HG02678 (cell line): ENCODE measurements at regions not wholly inside any gene's neighbourhood (a gene's known extent, or its start where the extent isn't known, plus 50 kb on each side); places are given as distances from the start of the nearest gene placed in this dataset.
A peak's percentile ranks its signal among the peaks of the same experiment; 100 is the strongest.

ENCODE experiments used
- ATAC-seq: cut with Tn5 transposase; IDR thresholded peaks from one replicate; pipeline ENCODE4 v1.9.1; 2021; ENCODE audit warnings: mild to moderate bottlenecking, moderate library complexity; ENCODE audit not compliant: unreplicated experiment

GRCh38 chr4:148776941-148777340 is 334.7 kb upstream of the NR3C2 start:
- ATAC-seq = no peak

DNA sequence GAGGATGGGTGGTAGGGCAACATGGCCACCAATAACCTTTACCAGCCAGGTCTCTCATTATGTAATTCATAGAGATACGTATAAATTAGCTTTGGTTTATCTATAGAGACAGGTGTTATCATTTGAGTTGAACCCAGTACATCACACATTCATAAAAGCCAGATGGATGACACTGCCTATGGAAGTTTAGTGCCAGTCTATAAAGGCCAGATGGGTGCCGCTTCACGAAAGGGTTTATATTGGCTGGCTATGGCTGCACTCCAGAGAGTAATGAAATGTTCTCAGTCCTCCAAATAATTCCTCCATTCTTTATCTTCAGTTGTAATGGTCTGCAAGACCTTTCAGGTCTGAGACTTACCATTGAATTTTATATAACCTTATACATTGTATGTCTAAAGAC is 331.9 kb upstream of the NR3C2 start:
- ATAC-seq = no peak

GRCh38 chr4:148773313-148773712 is 331.1 kb upstream of the NR3C2 start:
- no peak for ATAC-seq

GRCh38 chr4:148770848-148771247 is 328.6 kb upstream of the NR3C2 start:
- ATAC-seq = no peak

DNA sequence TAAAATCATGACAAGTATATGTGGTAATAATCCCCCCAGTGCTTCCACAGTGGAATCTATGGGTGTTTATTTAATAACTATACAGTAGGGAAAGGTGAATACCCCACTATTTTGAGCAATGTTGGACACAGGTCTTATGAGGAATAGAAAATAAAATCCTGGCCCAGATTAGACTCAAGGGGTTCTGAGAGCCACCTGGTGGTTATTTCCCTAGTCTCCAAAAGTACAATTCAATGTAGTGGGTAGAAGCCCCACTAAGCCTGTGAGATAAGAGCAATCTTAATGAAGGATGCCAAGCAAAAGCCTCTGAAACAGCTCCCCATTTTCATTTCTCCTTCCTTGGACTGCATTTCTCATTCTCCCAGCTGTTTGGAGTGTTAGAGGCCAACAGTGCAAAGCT is 328.2 kb upstream of the NR3C2 start:
- ATAC-seq = no peak

DNA sequence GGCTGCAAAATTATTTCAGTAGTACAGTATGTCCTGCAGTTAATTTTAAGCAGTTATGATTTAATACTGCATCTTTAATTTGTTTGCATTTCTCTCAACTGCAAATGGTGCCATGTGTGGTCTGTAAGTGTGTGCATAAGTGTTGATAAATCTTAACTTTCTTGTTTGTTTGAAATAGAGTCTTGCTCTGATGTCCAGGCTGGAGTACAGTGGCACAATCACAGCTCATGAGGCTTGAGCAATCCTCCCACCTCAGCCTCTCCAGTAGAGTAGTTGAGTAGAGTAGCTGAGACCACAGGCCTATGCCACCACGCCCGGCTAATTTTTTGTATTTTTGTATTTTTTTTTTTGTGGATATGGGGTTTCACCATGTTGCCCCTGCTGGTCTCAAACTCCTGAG is 322.5 kb upstream of the NR3C2 start:
- no peak for ATAC-seq

DNA sequence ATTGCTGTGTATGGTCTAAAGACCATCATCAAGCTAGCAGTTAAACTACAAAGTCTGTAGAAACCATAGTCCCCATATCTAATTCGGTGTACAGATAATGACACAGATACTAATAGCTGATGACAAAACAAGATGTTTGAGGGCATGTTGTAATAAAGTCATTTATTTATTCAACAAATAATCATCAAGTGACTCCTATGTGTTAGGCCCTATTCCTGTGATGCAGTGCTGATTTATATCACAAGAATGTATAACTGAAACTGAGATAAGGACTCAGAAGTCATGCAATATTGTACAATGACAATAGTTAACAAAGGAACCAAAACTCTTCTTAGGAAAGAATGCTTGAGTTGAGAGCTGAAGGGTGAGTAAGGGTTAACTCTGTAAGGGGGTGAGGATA is 315.0 kb upstream of the NR3C2 start:
- ATAC-seq = no peak

DNA sequence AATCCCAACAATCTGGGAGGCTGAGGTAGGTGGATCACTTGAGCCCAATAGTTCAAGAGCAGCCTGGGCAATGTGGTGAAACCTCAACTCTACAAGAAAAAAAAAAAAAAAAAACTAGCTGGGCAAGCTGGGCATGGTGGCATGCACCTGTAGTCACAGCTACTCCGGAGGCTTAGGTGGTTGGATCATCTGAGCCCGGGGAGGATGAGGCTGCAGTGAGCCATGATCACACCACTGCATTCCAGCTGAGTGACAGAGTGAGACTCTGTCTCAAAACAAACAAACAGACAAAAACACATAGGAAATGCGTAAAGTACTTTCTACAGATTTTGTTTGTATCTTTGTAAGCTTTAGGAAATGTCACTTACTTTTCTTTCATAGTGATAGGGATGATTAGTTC is 307.2 kb upstream of the NR3C2 start:
- no peak for ATAC-seq

DNA sequence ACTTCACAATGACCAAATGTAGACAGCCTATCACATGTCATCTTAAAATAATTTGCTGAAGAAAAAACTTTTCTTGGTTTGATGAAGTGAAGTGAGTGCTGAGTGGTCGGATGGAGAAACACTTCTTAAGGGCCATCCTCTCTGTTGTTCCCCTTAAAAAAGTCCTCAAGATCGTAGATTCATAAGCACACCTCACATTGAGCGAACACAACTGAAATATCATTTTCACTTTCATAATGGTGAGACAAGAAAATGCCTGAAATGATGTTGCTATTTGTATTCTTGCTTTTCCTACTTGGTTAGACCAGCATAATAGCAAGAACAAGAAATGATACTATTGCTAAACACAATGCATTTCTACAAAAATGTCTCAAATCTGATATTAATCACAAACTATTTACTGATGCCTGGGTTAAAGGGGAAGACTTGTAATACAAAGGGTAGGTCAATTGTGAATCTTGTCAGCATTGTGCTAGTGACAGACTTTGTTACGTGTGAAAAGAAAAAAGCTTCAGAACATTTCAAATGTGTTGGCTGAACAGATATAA is 305.6 kb upstream of the NR3C2 start:
- no peak for ATAC-seq

DNA sequence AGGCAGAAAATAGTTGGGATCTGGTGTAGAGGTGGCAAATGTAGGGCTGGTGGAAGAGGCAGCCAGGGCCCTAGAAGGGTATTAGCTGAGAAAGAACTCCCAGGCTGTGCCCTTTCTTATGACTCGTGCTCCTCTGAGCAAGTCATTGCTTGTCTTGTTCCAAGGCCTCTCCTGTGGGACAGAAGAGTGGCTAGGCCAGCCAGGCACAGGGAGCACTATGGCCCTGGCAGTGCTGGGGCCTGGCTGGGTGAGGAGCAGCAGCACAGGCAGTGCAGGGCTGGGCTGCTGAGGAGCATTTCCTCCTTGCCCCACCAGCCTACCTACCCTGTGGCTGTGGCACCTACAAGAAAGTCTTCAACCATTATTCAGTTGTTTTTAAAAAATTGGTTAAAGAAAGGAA is 298.5 kb upstream of the NR3C2 start:
- ATAC-seq = no peak

- no peak for ATAC-seq
Observed at GRCh38 chr4:148737061-148737770, 295.0 kb upstream of the NR3C2 start.

DNA sequence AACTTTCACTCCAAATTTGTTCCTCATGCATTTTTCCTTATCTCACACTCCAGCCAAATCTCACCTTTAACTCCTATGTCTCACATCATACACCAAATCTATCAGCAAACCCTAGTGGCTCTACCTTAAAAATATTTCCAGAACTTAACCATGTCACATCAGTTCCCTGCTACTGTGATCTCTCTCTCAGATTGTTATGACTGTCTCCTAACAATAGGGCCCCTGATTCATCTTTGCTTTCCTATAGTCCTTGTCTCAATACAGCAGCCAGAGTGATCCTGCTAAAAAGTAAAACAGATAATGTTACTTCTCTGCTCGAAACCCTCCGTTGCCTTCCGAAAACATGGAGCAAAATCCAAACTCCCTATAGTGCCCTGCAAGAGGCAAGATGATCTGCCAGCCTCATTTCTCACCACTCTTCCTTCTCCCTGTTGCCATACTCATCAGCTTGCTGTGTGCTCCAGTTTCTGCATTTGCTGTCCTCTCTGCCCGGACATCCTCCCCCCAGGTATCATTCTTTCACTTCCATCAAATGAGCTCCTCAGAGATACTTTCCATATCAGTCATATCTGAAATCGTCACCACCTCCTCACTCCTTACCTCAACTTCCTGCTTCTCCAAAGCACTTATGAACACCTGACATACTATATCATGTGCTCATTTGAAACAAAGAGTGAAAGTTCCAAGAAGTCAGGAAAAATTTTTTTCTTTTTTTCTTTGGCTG is 293.4 kb upstream of the NR3C2 start:
- ATAC-seq = peak; percentile 65

DNA sequence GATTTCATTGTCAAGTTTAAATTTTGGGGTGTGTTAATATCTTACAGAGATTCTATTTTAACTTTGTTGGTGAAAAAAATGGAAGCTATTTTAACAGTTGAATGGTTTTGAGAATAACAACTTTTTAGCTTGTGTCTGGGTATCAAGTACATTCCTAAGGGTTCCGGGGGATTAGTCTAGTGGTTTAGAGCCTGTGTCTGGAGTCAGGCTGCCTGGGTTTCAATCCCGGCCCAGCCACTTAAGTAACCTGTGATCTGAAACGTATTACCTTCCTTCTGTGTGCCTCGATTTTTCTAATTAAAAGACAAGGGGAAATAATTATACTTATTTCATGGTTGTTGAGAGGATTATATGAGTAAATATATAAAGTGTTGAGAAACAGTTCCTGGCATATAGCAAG is 288.6 kb upstream of the NR3C2 start:
- ATAC-seq = no peak

- no peak for ATAC-seq
Observed at GRCh38 chr4:148730082-148730640, 287.9 kb upstream of the NR3C2 start.

GRCh38 chr4:148717988-148718387 is 275.8 kb upstream of the NR3C2 start:
- ATAC-seq = no peak

DNA sequence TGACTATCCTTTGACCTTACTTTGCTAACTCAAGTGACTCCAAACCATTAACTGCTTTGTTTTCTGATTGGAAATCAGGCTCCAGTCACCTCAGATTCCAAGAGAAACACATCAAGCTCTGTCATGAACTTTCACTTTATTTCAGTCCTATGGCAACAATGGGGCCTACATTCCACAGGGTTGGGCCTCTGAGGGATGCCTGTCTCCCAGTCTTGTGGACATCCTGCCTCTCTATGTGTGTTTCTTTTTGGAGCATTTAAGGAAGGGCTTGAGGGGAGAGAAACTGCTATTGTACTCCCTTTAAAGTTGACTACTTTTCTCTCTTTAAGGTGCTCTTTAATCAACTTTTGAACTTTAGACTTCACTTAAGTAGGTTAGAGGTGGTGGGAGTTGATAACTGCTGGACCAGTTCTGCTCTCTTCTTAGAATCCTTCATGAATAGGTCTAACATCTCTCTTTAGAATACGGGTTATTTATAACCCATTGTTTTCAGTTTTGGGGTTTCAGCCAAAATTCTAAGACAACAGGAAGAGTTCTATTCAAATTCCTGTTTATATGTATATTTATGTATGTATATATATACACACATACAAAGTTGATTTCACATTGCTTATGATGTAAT is 274.3 kb upstream of the NR3C2 start:
- no peak for ATAC-seq

GRCh38 chr4:148704291-148704690 is 262.1 kb upstream of the NR3C2 start:
- no peak for ATAC-seq

DNA sequence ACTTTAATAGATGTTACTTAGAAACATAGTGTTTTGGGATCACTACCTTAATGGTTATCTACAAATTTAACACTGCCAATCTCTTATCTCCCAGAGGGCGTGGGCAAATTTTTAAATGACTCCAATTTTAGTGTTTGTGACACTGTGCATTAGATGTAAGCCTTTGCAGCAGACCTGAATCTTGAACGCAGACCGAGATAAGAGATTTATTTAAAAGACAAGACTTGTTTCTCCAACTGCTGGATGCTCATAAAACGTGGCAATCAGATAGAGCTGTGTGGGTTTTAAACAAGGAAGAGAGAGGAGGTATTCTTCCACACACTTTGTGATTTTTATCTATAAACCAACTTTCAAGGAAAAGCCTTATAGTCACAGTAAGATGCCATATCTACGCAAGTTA is 252.5 kb upstream of the NR3C2 start:
- no peak for ATAC-seq

DNA sequence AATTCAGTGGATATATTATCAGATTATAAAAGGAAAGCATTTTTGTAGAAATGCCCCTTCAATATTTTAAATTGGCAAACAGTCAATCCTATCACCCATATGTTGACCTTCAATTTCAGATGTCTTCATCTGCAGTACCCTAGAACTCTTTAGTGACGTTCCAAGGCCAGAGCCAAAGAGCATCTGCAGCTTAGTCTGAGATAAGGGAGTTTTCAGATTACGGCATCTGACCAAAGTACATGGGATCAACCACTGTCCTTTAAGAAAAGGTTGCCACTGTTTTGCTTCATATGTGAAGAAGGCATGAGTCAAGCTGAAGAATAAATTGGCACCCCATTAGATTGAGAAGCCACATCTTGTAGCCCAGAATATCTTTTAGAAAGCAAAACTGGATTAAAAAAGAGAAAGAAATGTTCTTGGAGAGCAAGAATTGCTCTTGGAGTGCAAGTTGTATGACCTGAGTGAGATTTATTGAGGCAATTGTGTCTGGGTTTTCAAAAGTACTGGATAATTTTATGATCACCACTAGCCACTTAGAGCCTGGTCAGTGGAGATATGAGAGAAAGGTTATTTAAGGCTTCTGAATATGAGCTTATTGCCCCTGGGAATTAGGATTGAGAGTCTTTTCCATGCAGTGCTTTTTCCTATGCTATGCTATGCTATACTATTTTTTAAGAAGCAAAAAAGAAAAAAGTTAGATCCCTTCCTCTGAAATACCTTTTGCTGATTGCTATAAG is 251.9 kb upstream of the NR3C2 start:
- no peak for ATAC-seq

- no peak for ATAC-seq
Observed at GRCh38 chr4:148692242-148692641, 250.0 kb upstream of the NR3C2 start.

- no peak for ATAC-seq
Observed at GRCh38 chr4:148686449-148686848, 244.2 kb upstream of the NR3C2 start.
